ENCODE measurements at regions not wholly inside any gene's neighbourhood (a gene's known extent, or its start where the extent isn't known, plus 50 kb on each side); places are given as distances from the start of the nearest gene placed in this dataset.
"Not testable (repeated sequence)": the region's sequence is repeated elsewhere in the genome, so short reads cannot be mapped to it uniquely, and the experiment has no call there.

GRCh38 chr5:8773046-8773615, 772.7 kb downstream of the SEMA5A start:
- no peak for DNase-seq (ENCODE audit: low read depth, low spot score)

GRCh38 chr5:8784692-8785091, 761.2 kb downstream of the SEMA5A start:
- DNase-seq (ENCODE audit: low read depth, low spot score) = no peak

- no peak for DNase-seq (ENCODE audit: low read depth, low spot score)
Observed at GRCh38 chr5:8788246-8788645, 757.6 kb downstream of the SEMA5A start.

- DNase-seq (ENCODE audit: low read depth, low spot score) = no peak
Observed at GRCh38 chr5:8805653-8806052, 740.2 kb downstream of the SEMA5A start.

GRCh38 chr5:8807636-8808035, 738.2 kb downstream of the SEMA5A start:
- DNase-seq (ENCODE audit: low read depth, low spot score) = no peak

GRCh38 chr5:8811581-8811980, 734.3 kb downstream of the SEMA5A start:
- DNase-seq (ENCODE audit: low read depth, low spot score) = no peak

GRCh38 chr5:8813180-8813579, 732.7 kb downstream of the SEMA5A start:
- no peak for DNase-seq (ENCODE audit: low read depth, low spot score)

GRCh38 chr5:8814105-8814504, 731.8 kb downstream of the SEMA5A start:
- DNase-seq (ENCODE audit: low read depth, low spot score) = no peak

- DNase-seq (ENCODE audit: low read depth, low spot score) = no peak
Observed at GRCh38 chr5:8824371-8824770, 721.5 kb downstream of the SEMA5A start.

- no peak for DNase-seq (ENCODE audit: low read depth, low spot score)
Observed at GRCh38 chr5:8825139-8825757, 720.6 kb downstream of the SEMA5A start.

- DNase-seq (ENCODE audit: low read depth, low spot score) = no peak
Observed at GRCh38 chr5:8826508-8826907, 719.4 kb downstream of the SEMA5A start.

GRCh38 chr5:8827696-8828095, 718.2 kb downstream of the SEMA5A start:
- no peak for DNase-seq (ENCODE audit: low read depth, low spot score)

GRCh38 chr5:8828596-8829322, 717.1 kb downstream of the SEMA5A start:
- no peak for DNase-seq (ENCODE audit: low read depth, low spot score)

GRCh38 chr5:8829323-8830029, 716.4 kb downstream of the SEMA5A start:
- DNase-seq (ENCODE audit: low read depth, low spot score) = peak; percentile 46

- no peak for DNase-seq (ENCODE audit: low read depth, low spot score)
Observed at GRCh38 chr5:8831251-8831650, 714.6 kb downstream of the SEMA5A start.

GRCh38 chr5:8831854-8832253, 714.0 kb downstream of the SEMA5A start:
- DNase-seq (ENCODE audit: low read depth, low spot score) = no peak

- no peak for DNase-seq (ENCODE audit: low read depth, low spot score)
Observed at GRCh38 chr5:8839361-8840055, 706.4 kb downstream of the SEMA5A start.

- DNase-seq (ENCODE audit: low read depth, low spot score) = peak; percentile 83
Observed at GRCh38 chr5:8840237-8840636, 705.6 kb downstream of the SEMA5A start.

- not testable (repeated sequence) for DNase-seq (ENCODE audit: low read depth, low spot score)
Observed at GRCh38 chr5:8840746-8841145, 705.1 kb downstream of the SEMA5A start.

- DNase-seq (ENCODE audit: low read depth, low spot score) = no peak
Observed at GRCh38 chr5:8842971-8843551, 702.8 kb downstream of the SEMA5A start.

GRCh38 chr5:8843771-8844170, 702.1 kb downstream of the SEMA5A start:
- DNase-seq (ENCODE audit: low read depth, low spot score) = no peak

Measured in ELF-1 (cell line).